ENCODE measurements at regions not wholly inside any gene's neighbourhood (a gene's known extent, or its start where the extent isn't known, plus 50 kb on each side); places are given as distances from the start of the nearest gene placed in this dataset.

DNA sequence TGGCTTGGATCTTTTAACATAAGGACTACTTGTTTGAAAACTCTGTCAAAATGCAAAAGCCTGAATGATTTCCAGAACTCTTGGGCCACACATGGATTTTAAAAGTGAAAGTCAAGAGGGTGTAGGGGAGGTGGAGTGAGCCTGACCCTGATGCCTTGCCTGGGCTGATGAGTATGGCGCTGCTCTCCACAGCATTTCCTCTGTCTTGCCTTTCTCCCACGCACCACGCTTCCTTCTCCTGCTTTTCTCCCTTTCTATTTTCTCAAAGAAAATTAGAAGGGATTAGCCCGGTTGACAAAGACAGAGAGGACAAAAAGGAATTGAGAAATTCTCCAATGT lies 207.0 kb upstream of the CCDC68 start:
- in situ Hi-C loops (cut with HindIII; ENCODE audit: low pct_ligation_motif_present, low pct_unique_long_range_greater_than_20kb, low sequenced_read_pairs), result no loop called here
- DNase-seq, result no peak

- no peak for DNase-seq
- in situ Hi-C loops (cut with HindIII; ENCODE audit: low pct_ligation_motif_present, low pct_unique_long_range_greater_than_20kb, low sequenced_read_pairs), result no loop called here
These were observed 204.3 kb upstream of the CCDC68 start for GRCh38 chr18:55163550-55163949.

GRCh38 chr18:55161916-55162315 lies 202.7 kb upstream of the CCDC68 start:
- in situ Hi-C loops (cut with HindIII; ENCODE audit: low pct_ligation_motif_present, low pct_unique_long_range_greater_than_20kb, low sequenced_read_pairs), result no loop called here

DNA sequence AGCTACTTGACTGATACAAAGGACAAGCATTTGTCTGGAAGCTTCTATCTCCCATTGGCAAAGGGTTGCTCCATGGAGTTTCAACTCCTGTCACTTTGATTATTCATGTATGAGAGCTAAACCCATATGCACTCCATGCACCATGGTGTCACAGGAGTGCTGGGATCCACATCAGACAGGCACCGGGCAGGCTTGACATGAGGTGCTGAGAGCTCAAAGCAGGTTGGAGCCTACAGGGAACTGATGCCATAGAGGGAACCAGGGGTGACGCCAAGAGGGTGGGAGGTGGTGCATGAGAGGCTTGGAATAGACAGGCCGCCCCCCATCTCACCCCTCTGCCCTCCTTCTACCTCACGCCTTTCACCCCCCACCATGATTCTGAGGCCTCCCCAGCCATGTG lies 199.8 kb upstream of the CCDC68 start:
- DNase-seq, result no peak
- in situ Hi-C loops (cut with HindIII; ENCODE audit: low pct_ligation_motif_present, low pct_unique_long_range_greater_than_20kb, low sequenced_read_pairs), result no loop called here

More at GRCh38 chr18:55161916-55162315, 202.7 kb upstream of the CCDC68 start:
- no peak for DNase-seq

- in situ Hi-C loops (cut with HindIII; ENCODE audit: low pct_ligation_motif_present, low pct_unique_long_range_greater_than_20kb, low sequenced_read_pairs), result no loop called here
- no peak for DNase-seq
These were observed 199.3 kb upstream of the CCDC68 start for GRCh38 chr18:55158570-55158969.

DNA sequence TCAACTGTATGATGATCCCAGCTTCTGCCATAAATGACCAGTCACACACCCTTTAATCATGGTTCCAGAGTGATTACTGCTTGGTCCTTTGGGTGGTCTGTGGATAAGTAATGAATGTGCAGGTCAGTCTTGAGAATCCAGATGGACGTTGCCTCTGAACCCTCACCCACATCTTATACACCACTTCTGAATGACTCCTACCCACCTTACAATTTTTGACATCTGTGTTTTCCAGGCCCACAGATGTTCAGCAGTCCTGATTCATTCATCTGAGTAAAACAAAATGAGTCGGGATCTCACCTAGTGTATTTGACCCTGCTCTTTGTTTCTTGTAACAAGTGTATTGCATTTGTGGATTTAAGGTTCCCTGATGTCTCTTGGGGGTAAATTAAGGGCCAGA lies 194.1 kb upstream of the CCDC68 start:
- no peak for DNase-seq
- in situ Hi-C loops (cut with HindIII; ENCODE audit: low pct_ligation_motif_present, low pct_unique_long_range_greater_than_20kb, low sequenced_read_pairs), result no loop called here

- in situ Hi-C loops (cut with HindIII; ENCODE audit: low pct_ligation_motif_present, low pct_unique_long_range_greater_than_20kb, low sequenced_read_pairs), result no loop called here
- no peak for DNase-seq
These were observed 193.5 kb upstream of the CCDC68 start for GRCh38 chr18:55152801-55153200.

GRCh38 chr18:55149994-55150393 lies 190.7 kb upstream of the CCDC68 start:
- DNase-seq, result no peak
- in situ Hi-C loops (cut with HindIII; ENCODE audit: low pct_ligation_motif_present, low pct_unique_long_range_greater_than_20kb, low sequenced_read_pairs), result no loop called here

GRCh38 chr18:55147791-55148190 lies 188.5 kb upstream of the CCDC68 start:
- in situ Hi-C loops (cut with HindIII; ENCODE audit: low pct_ligation_motif_present, low pct_unique_long_range_greater_than_20kb, low sequenced_read_pairs), result no loop called here
- DNase-seq, result no peak

- no peak for DNase-seq
- in situ Hi-C loops (cut with HindIII; ENCODE audit: low pct_ligation_motif_present, low pct_unique_long_range_greater_than_20kb, low sequenced_read_pairs), result no loop called here
These were observed 185.1 kb upstream of the CCDC68 start for GRCh38 chr18:55144193-55144930.

GRCh38 chr18:55142410-55142809 lies 183.1 kb upstream of the CCDC68 start:
- in situ Hi-C loops (cut with HindIII; ENCODE audit: low pct_ligation_motif_present, low pct_unique_long_range_greater_than_20kb, low sequenced_read_pairs), result no loop called here
- DNase-seq, result no peak

GRCh38 chr18:55141318-55141717 lies 182.1 kb upstream of the CCDC68 start:
- no peak for DNase-seq
- in situ Hi-C loops (cut with HindIII; ENCODE audit: low pct_ligation_motif_present, low pct_unique_long_range_greater_than_20kb, low sequenced_read_pairs), result no loop called here

DNA sequence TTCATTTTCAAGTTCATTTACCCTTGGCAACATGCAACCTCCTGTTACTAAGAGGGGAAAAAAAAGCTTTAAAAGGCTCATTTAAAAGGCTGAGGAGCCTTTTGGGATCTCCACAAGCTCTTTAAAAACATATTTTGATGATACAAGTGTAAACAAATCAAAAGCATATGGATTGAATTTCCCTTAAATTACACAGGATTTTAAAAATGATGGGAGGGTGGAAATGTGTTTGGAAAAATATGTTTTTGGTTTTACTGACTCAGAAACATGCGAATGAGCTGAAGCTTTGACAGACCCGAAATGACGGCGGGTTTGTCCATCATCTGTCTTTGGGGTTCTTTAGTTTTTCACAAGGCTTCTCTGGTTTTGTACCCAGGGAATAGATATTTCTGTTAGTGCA lies 180.6 kb upstream of the CCDC68 start:
- DNase-seq, result no peak
- in situ Hi-C loops (cut with HindIII; ENCODE audit: low pct_ligation_motif_present, low pct_unique_long_range_greater_than_20kb, low sequenced_read_pairs), result no loop called here

GRCh38 chr18:55139307-55139706 lies 180.0 kb upstream of the CCDC68 start:
- DNase-seq, result no peak
- in situ Hi-C loops (cut with HindIII; ENCODE audit: low pct_ligation_motif_present, low pct_unique_long_range_greater_than_20kb, low sequenced_read_pairs), result no loop called here

- in situ Hi-C loops (cut with HindIII; ENCODE audit: low pct_ligation_motif_present, low pct_unique_long_range_greater_than_20kb, low sequenced_read_pairs), result no loop called here
- no peak for DNase-seq
These were observed 179.1 kb upstream of the CCDC68 start for GRCh38 chr18:55138401-55138800.

- in situ Hi-C loops (cut with HindIII; ENCODE audit: low pct_ligation_motif_present, low pct_unique_long_range_greater_than_20kb, low sequenced_read_pairs), result no loop called here
These were observed 178.3 kb upstream of the CCDC68 start for GRCh38 chr18:55137602-55138001.

DNA sequence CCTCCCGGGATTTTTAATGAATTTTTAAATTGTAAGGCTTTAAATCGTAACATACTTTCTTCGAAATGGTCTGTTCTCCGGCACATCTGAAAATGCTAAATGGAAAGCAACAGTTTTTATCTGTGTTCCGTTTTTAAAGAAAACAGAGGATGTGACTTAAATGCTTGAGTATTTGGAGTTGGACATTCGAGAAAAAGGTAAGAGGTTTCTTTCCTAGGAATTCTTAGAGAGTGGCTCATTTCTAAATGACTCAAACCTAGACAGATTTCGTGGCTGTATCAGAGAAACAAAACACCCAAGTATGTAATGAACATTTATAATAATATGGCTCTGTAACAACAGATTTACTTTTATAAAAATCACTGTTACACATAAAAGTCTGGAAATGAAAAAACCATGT lies 177.6 kb upstream of the CCDC68 start:
- in situ Hi-C loops (cut with HindIII; ENCODE audit: low pct_ligation_motif_present, low pct_unique_long_range_greater_than_20kb, low sequenced_read_pairs), result no loop called here
- no peak for DNase-seq

More at GRCh38 chr18:55137602-55138001, 178.3 kb upstream of the CCDC68 start:
- no peak for DNase-seq

DNA sequence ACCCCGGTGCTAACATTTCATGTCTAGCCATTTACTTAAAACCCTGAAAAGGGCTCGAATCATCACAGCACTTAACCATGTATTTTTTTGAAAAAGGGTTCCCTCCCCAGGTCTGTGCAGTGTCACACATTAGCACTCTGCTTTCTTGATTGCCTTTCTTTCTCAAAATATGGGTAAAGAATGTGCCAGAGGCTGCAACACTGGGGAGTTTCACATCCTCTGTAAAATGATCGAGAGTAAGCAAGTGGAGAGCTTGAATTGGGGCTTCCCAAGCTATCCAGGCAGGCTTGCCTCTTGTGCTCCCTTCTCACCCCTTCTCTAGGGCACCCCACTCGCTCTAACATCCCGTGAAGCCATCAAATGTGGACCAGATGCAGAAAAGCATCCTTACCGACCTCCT lies 177.0 kb upstream of the CCDC68 start:
- no peak for DNase-seq
- in situ Hi-C loops (cut with HindIII; ENCODE audit: low pct_ligation_motif_present, low pct_unique_long_range_greater_than_20kb, low sequenced_read_pairs), result no loop called here

GRCh38 chr18:55133378-55133777 lies 174.1 kb upstream of the CCDC68 start:
- no peak for DNase-seq
- in situ Hi-C loops (cut with HindIII; ENCODE audit: low pct_ligation_motif_present, low pct_unique_long_range_greater_than_20kb, low sequenced_read_pairs), result no loop called here

- no peak for DNase-seq
- in situ Hi-C loops (cut with HindIII; ENCODE audit: low pct_ligation_motif_present, low pct_unique_long_range_greater_than_20kb, low sequenced_read_pairs), result no loop called here
These were observed 169.2 kb upstream of the CCDC68 start for GRCh38 chr18:55128437-55128836.
